SK-N-SH (cell line): ENCODE measurements at regions not wholly inside any gene's neighbourhood (a gene's known extent, or its start where the extent isn't known, plus 50 kb on each side); places are given as distances from the start of the nearest gene placed in this dataset.

ENCODE experiments used
- ELF1 ChIP-seq: IDR thresholded peaks from 2 replicates; pipeline ENCODE4 v1.4.0; 2012
- EP300 ChIP-seq, 2 experiments: IDR thresholded peaks; 2 replicates each; pipeline versions ENCODE4 v1.4.0 to v1.6.1; 2012; ENCODE audit warnings: borderline replicate concordance in 1 of 2, low read depth in 1 of 2, low read length in 1 of 2
- EZH2phosphoT487 ChIP-seq: fragments of 200-600 bp; sonication (generic); IDR thresholded peaks from 2 replicates; pipeline ENCODE4 v1.6.1; 2017; ENCODE audit warnings: low read depth, mixed run types, mild to moderate bottlenecking, antibody characterized with exemption, moderate library complexity, borderline replicate concordance
- FOXJ3 ChIP-seq: sonication (generic); formaldehyde crosslinking; IDR thresholded peaks from 2 replicates; pipeline ENCODE4 v1.5.1; 2020; ENCODE audit warnings: mild to moderate bottlenecking, missing genetic modification reagents
- NFIC ChIP-seq: IDR thresholded peaks from 2 replicates; pipeline ENCODE4 v1.4.0; 2012; ENCODE audit warnings: borderline replicate concordance
- NRF1 ChIP-seq: IDR thresholded peaks from 2 replicates; pipeline ENCODE4 v1.6.1; 2012; ENCODE audit warnings: low read depth, mild to moderate bottlenecking, low read length
- POLR2AphosphoS5 ChIP-seq: IDR thresholded peaks from 2 replicates; pipeline ENCODE4 v1.6.1; 2012; ENCODE audit warnings: low read depth, low read length
- SIN3A ChIP-seq: IDR thresholded peaks from 2 replicates; pipeline ENCODE4 v1.6.1; 2012; ENCODE audit warnings: low read depth, mild to moderate bottlenecking, low read length, moderate library complexity, borderline replicate concordance
- TF ChIP-seq, protein P1 (sequence below): fragments of 200-600 bp; sonication (generic); IDR thresholded peaks from 2 replicates; pipeline ENCODE4 v1.6.1; 2017; ENCODE audit warnings: antibody characterized with exemption, mild to moderate bottlenecking, moderate library complexity
- TF ChIP-seq, protein P2 (sequence below): IDR thresholded peaks from 2 replicates; pipeline ENCODE4 v1.4.0; 2012; ENCODE audit warnings: low read depth

DNA sequence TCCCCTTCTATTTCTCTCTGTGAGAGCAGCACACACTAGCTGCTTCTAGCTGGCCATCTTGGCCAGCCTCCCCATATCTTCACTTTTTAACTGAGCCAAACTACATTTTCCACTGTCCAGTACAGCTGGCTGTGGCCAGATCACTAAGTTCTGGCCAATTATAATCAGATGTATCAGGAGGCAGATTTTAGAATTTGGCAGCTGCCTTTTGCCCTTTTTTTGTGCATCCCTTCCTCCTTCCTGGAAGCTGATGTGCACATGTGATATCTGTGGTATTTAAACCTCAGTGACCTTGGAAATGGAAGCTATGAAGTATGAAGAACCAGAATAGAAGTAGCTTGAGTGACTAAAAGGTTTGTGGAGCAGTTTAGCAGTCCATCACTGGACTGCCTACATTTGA, 49.8 kb upstream of the ANO6 start:
- TF ChIP-seq, protein P1, sequence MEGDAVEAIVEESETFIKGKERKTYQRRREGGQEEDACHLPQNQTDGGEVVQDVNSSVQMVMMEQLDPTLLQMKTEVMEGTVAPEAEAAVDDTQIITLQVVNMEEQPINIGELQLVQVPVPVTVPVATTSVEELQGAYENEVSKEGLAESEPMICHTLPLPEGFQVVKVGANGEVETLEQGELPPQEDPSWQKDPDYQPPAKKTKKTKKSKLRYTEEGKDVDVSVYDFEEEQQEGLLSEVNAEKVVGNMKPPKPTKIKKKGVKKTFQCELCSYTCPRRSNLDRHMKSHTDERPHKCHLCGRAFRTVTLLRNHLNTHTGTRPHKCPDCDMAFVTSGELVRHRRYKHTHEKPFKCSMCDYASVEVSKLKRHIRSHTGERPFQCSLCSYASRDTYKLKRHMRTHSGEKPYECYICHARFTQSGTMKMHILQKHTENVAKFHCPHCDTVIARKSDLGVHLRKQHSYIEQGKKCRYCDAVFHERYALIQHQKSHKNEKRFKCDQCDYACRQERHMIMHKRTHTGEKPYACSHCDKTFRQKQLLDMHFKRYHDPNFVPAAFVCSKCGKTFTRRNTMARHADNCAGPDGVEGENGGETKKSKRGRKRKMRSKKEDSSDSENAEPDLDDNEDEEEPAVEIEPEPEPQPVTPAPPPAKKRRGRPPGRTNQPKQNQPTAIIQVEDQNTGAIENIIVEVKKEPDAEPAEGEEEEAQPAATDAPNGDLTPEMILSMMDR = no peak
- TF ChIP-seq POLR2AphosphoS5 (no peak), SIN3A (no peak), NFIC (no peak), EP300 (IDR thresholded peaks at IDR 0.05; ENCODE audit: borderline replicate concordance in 1 of 2, low read depth in 1 of 2, low read length in 1 of 2) (no peak), EZH2phosphoT487 (no peak), ELF1 (no peak), FOXJ3 (CRISPR knock-in tag) (no peak), NRF1 (no peak)
- TF ChIP-seq, protein P2, sequence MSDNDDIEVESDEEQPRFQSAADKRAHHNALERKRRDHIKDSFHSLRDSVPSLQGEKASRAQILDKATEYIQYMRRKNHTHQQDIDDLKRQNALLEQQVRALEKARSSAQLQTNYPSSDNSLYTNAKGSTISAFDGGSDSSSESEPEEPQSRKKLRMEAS = no peak
